PC-9 (cell line): ENCODE measurements at regions not wholly inside any gene's neighbourhood (a gene's known extent, or its start where the extent isn't known, plus 50 kb on each side); places are given as distances from the start of the nearest gene placed in this dataset.

Experiments used
- EZH2 ChIP-seq: fragments of 200-600 bp; sonication (generic); IDR thresholded peaks from 2 replicates; pipeline ENCODE4 v1.8.0; 2017; ENCODE audit warnings: antibody characterized with exemption, low read depth
- TF ChIP-seq, protein P1 (sequence below): fragments of 200-600 bp; sonication (generic); conservative IDR thresholded peaks from 2 replicates; pipeline ENCODE4 v1.6.1; 2017; ENCODE audit warnings: mixed run types, antibody characterized with exemption, mild to moderate bottlenecking, moderate library complexity

DNA sequence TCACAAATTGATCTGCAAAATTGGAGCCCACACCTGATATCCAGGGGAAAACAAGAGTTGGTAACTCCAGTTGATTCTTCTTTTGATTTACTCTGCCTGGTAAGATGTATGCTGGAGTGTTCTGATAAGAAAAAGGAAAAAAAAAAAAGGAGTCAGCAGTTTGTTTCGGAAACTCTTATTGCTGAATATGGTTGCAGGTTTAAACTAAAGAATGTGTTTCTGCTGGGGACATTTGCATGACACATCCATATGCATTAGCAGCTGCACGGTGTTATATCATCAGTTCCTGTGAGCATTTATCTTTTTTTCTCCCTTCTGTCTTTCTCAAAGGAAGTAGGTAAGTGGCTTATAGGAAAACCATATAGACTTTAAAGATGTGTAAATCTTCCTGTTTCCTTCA, 418.5 kb upstream of the ESRRG start:
- no peak for TF ChIP-seq EZH2
- TF ChIP-seq, protein P1, sequence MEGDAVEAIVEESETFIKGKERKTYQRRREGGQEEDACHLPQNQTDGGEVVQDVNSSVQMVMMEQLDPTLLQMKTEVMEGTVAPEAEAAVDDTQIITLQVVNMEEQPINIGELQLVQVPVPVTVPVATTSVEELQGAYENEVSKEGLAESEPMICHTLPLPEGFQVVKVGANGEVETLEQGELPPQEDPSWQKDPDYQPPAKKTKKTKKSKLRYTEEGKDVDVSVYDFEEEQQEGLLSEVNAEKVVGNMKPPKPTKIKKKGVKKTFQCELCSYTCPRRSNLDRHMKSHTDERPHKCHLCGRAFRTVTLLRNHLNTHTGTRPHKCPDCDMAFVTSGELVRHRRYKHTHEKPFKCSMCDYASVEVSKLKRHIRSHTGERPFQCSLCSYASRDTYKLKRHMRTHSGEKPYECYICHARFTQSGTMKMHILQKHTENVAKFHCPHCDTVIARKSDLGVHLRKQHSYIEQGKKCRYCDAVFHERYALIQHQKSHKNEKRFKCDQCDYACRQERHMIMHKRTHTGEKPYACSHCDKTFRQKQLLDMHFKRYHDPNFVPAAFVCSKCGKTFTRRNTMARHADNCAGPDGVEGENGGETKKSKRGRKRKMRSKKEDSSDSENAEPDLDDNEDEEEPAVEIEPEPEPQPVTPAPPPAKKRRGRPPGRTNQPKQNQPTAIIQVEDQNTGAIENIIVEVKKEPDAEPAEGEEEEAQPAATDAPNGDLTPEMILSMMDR: no peak
